ENCODE measurements at regions not wholly inside any gene's neighbourhood (a gene's known extent, or its start where the extent isn't known, plus 50 kb on each side); places are given as distances from the start of the nearest gene placed in this dataset.

DNA sequence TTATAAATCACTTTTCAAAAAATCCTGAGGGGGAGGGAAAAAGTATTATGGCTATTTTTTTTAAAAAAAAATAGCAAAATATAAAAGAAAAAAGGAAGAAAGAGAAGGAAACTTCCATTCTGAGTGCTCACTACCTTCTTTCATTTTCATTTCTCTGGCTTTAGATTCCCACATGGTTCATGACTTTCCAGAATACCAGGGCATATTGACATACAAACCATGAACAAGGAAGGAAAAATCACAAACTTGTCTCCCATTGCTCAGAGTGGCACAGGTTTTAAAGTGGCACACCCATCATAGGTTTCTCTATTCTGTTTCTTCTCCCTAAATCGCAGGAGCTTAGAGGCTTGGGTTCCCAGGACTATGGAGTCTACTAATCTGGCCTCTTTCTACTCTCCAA, 136.3 kb upstream of the CXXC4 start:
- no peak overlapping the region for H4K8ac ChIP-seq (ENCODE audit: extremely low read depth, insufficient read depth, low read length)
- H3K9me3 ChIP-seq (ENCODE audit: insufficient read depth in 2 of 2, low read depth in 1 of 2, low read length in 1 of 2) = 0 out of 4 replicates have a peak, but pooled peaks cover 0 to 3% of the 10 kb centered on the region in 2 experiments
- no peak overlapping the region for H2BK12ac ChIP-seq (ENCODE audit: low read depth, low read length)
- no peak overlapping the region for H3K23ac ChIP-seq (ENCODE audit: insufficient read length)
- no peak for TF ChIP-seq CBX5 (IDR thresholded peaks at IDR 0.05; ENCODE audit: low read depth, low read length)
- no peak for TF ChIP-seq GABPA (IDR thresholded peaks at IDR 0.05; ENCODE audit: borderline replicate concordance, insufficient read depth, low read length)
- no peaks in the 10 kb centered on the region; the same call in 1 of the 2 replicates for H3K23me2 ChIP-seq (ENCODE audit: low read depth, low read length)
- H3K4me2 ChIP-seq (ENCODE audit: insufficient read depth in 1 of 2, low read depth in 2 of 2, low read length in 2 of 2) = no peak overlapping the region
- DNase-seq (ENCODE audit: low read depth in 1 of 2, low spot score in 2 of 2) (no peak), FAIRE-seq (no peak)
- H3K27me3 ChIP-seq (replicated peaks in 1 of 4; ENCODE audit: control insufficient read depth in 3 of 4, extremely low read depth in 1 of 4, insufficient read depth in 3 of 4, low read length in 3 of 4) = no peaks in the 10 kb centered on the region
- no peaks in the 10 kb centered on the region for H3K79me1 ChIP-seq (ENCODE audit: low read depth, low read length)
- no peak overlapping the region for H3K56ac ChIP-seq (replicated peaks; ENCODE audit: insufficient read length, low read depth, low read length)
- no peaks in the 10 kb centered on the region for H3K4me1 ChIP-seq (replicated peaks in 1 of 4; ENCODE audit: control insufficient read depth in 3 of 4, insufficient read depth in 4 of 4, low read length in 3 of 4)
- POLR2A ChIA-PET (ENCODE audit: partially characterized antibody) = no interaction called here
- no peak overlapping the region for H2BK5ac ChIP-seq (ENCODE audit: low read depth, low read length)
- H2BK15ac ChIP-seq (ENCODE audit: low read length) = no peak overlapping the region
- H2AK5ac ChIP-seq (ENCODE audit: low read depth, low read length) = no peak overlapping the region
- no peak overlapping the region for H3K4me3 ChIP-seq (ENCODE audit: extremely low read depth in 1 of 4, insufficient read depth in 2 of 4, low read depth in 3 of 4, low read length in 4 of 4)
- H4K20me1 ChIP-seq (replicated peaks in 1 of 2; ENCODE audit: control insufficient read depth in 1 of 2, insufficient read depth in 2 of 2, low read length in 2 of 2) = no peaks in the 10 kb centered on the region
- H3K27ac ChIP-seq (ENCODE audit: low read depth, low read length) = no peak overlapping the region
- no peak overlapping the region for H4K5ac ChIP-seq (ENCODE audit: insufficient read length, low read depth, low read length)
- H3K4ac ChIP-seq (replicated peaks; ENCODE audit: insufficient read length, low read depth, low read length) = no peak overlapping the region
- H3K18ac ChIP-seq (ENCODE audit: extremely low read depth, low read length) = no peak overlapping the region
- H2BK20ac ChIP-seq (ENCODE audit: low read length) = no peak overlapping the region
- H2BK120ac ChIP-seq (replicated peaks; ENCODE audit: low read depth, low read length) = no peak overlapping the region
- H4K91ac ChIP-seq (replicated peaks; ENCODE audit: insufficient read length, low read length) = no peak overlapping the region
- WGBS, 2 experiments (ENCODE audit: extremely low coverage in 1 of 2, insufficient coverage in 1 of 2, insufficient read length in 1 of 2, insufficient replicate concordance in 2 of 2, low coverage in 1 of 2, low lambda C conversion rate in 2 of 2, missing lambda C conversion rate in 1 of 2) = 100% methylated on average over 1 of the region's 1 CpG; no CpG with 5 or more reads in 1 of the 2 experiments
- H3K36me3 ChIP-seq (ENCODE audit: control insufficient read depth in 2 of 4, insufficient read depth in 4 of 4, low read length in 3 of 4) = no peaks in the 10 kb centered on the region
- no peak overlapping the region for H3K14ac ChIP-seq (ENCODE audit: insufficient read length)
- no peak overlapping the region for H2AFZ ChIP-seq (ENCODE audit: low read length)
- no peak overlapping the region for H3K9ac ChIP-seq (replicated peaks in 1 of 4; ENCODE audit: extremely low read depth in 1 of 4, low read depth in 3 of 4, low read length in 3 of 4)
- no peaks in the 10 kb centered on the region for H3K79me2 ChIP-seq (ENCODE audit: control insufficient read depth in 1 of 2, insufficient read depth in 2 of 2, low read length in 2 of 2)
- CTCF ChIA-PET (ENCODE audit: partially characterized antibody) = interaction anchor here (1.1 kb wide), 1 partner anchor 28 kb away, joined by 3 read pairs; no protein-coding TSS in a partner anchor

All from H1 (cell line).